ENCODE measurements at regions not wholly inside any gene's neighbourhood (a gene's known extent, or its start where the extent isn't known, plus 50 kb on each side); places are given as distances from the start of the nearest gene placed in this dataset.
"Not testable (repeated sequence)": the region's sequence is repeated elsewhere in the genome, so short reads cannot be mapped to it uniquely, and the experiment has no call there.

- Mint-ChIP-seq H3K4me3 (no peak overlapping the region), H3K36me3 (ENCODE audit: low read depth) (no peaks in the 10 kb centered on the region), H3K9me3 (no peaks in the 10 kb centered on the region), H3K27ac (no peak overlapping the region), H3K27me3 (ENCODE audit: insufficient read depth) (peaks cover 4% of the 10 kb centered on the region), H3K4me1 (ENCODE audit: low read depth) (no peaks in the 10 kb centered on the region)
- no peak for DNase-seq (ENCODE audit: low spot score)
- intact Hi-C loops (cut with micrococcal nuclease): no loop called here
These were observed 196.6 kb downstream of the MSX2 start for GRCh38 chr5:174920906-174921550.

DNA sequence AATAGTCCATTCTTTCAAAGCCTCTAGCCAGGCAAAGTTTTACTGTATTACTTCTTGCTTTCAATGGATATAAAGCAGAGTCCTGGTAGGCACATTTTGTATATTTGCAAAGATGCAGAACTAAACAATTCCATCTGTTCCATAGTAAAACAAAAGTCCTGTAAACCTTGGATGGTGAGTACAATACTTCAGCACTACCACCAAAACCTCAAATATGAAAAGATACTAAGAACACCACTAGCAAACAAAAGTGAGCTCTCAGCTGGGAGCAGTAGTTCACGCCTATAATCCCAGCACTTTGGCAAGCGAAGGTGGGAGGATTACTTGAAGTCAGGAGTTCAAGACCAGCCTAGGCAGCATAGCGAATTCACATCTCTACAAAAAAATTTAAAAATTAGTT, 195.0 kb downstream of the MSX2 start:
- no peaks in the 10 kb centered on the region for H3K4me1 Mint-ChIP-seq (ENCODE audit: low read depth)
- H3K4me3 Mint-ChIP-seq: no peak overlapping the region
- no peak overlapping the region for H3K27ac Mint-ChIP-seq
- peaks cover 9% of the 10 kb centered on the region for H3K27me3 Mint-ChIP-seq (ENCODE audit: insufficient read depth)
- DNase-seq (ENCODE audit: low spot score): no peak
- intact Hi-C loops (cut with micrococcal nuclease): no loop called here
- no peaks in the 10 kb centered on the region for H3K36me3 Mint-ChIP-seq (ENCODE audit: low read depth)
- no peaks in the 10 kb centered on the region for H3K9me3 Mint-ChIP-seq

DNA sequence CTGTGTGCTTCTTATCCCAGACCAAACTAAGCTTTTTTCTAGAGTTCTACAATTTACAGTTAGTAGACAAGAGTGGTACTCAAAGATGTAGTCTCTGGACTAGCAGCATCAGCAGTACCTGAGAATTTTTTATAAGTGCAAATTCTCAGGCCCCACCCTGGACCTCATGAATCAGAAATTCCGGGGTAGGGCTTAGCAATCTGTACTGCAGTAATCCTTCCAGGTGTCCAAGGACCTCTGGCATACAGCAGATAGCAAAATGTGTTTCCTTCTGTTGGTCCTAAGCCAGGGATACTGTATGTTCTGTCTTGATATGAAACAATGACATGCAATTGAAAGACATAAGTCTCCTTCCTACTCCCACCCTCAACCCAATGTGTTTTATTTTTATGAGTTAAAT, 194.3 kb downstream of the MSX2 start:
- H3K27ac Mint-ChIP-seq: no peak overlapping the region
- DNase-seq (ENCODE audit: low spot score): no peak

DNA sequence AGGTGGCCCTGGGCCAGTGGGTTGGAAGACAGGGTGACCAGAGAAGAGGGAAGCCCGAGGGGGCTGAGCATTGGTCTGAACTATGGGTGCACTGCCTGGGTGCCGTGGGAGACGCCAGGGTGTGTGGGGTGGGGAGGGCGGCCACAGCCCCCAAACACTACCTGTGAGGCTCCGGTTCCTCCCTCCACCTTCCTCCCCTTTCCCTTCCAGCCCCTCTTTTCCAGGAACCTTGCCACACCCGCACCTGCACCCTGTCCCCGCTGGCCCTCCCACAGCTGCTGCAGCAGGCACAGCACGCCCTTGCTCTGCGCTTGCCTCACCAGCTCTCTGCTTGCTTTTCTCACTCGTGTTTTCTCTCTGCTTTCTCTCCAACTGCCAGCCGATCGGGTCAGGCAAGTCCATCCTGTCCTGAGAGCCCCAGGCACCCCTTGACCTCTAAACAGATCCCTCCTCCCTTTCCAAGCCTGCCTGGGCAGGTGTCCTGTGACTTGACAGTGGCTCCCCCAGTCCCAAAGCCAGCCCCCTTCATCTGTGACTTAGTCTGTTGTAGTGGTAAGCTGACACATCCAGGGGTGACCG, 193.7 kb downstream of the MSX2 start:
- Mint-ChIP-seq H3K4me1 (ENCODE audit: low read depth) (no peaks in the 10 kb centered on the region), H3K4me3 (no peak overlapping the region), H3K27me3 (ENCODE audit: insufficient read depth) (peaks cover 9% of the 10 kb centered on the region), H3K27ac (no peak overlapping the region), H3K36me3 (ENCODE audit: low read depth) (no peaks in the 10 kb centered on the region), H3K9me3 (no peaks in the 10 kb centered on the region)
- DNase-seq (ENCODE audit: low spot score): no peak
- intact Hi-C loops (cut with micrococcal nuclease): no loop called here

More for the DNA sequence above, 194.3 kb downstream of the MSX2 start:
- Mint-ChIP-seq H3K9me3 (no peaks in the 10 kb centered on the region), H3K4me1 (ENCODE audit: low read depth) (no peaks in the 10 kb centered on the region), H3K4me3 (no peak overlapping the region), H3K27me3 (ENCODE audit: insufficient read depth) (peaks cover 9% of the 10 kb centered on the region), H3K36me3 (ENCODE audit: low read depth) (no peaks in the 10 kb centered on the region)
- intact Hi-C loops (cut with micrococcal nuclease): no loop called here

- H3K27me3 Mint-ChIP-seq (ENCODE audit: insufficient read depth); H3K36me3 Mint-ChIP-seq (ENCODE audit: low read depth); H3K4me1 Mint-ChIP-seq (ENCODE audit: low read depth); H3K27ac Mint-ChIP-seq; H3K9me3 Mint-ChIP-seq; intact Hi-C loops (cut with micrococcal nuclease); H3K4me3 Mint-ChIP-seq; DNase-seq (ENCODE audit: low spot score): not testable (repeated sequence)
These were observed 193.1 kb downstream of the MSX2 start for GRCh38 chr5:174917435-174917834.

DNA sequence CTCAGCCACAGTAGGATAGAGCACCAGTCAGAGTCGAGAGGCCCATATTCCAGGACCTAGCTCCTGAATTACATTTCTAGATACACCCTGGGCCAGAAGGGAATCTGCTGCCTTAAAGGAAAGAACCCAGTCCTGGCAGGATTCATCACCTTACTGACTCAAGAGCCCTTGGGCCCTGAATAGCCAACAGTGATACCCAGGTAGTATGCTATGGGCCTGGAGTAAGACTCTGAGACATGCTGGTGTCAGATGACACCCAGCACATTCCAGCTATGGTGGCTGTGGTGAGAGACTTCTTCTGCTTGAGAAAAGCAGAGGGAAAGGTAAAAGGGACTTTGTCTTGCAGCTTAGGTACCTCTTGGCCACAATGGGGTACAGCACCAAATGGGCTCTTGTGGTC, 192.5 kb downstream of the MSX2 start:
- H3K27ac Mint-ChIP-seq; H3K36me3 Mint-ChIP-seq (ENCODE audit: low read depth); H3K4me1 Mint-ChIP-seq (ENCODE audit: low read depth); DNase-seq (ENCODE audit: low spot score); H3K4me3 Mint-ChIP-seq; intact Hi-C loops (cut with micrococcal nuclease); H3K27me3 Mint-ChIP-seq (ENCODE audit: insufficient read depth); H3K9me3 Mint-ChIP-seq: not testable (repeated sequence)

DNA sequence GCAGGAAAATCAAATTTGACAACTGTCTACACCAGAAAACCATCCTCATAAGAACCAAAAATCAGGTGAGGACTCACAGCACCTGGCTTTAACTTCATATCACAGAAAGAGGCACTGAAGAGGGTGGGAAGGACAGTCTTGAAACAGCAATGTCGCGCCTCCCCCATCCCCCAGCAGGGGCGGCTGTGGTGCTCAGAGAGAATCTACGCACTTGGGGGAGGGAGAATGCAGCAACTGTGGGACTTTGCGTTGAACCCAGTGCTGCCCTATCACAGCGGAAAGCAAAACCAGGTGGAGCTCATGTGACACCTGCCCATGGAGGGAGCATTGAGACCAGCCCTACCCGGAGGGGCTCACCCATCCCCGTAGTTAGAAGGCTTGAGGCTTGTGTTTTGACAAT, 191.8 kb downstream of the MSX2 start:
- H3K27ac Mint-ChIP-seq: no peak overlapping the region
- DNase-seq (ENCODE audit: low spot score): no peak
- H3K36me3 Mint-ChIP-seq (ENCODE audit: low read depth): no peaks in the 10 kb centered on the region
- H3K4me1 Mint-ChIP-seq (ENCODE audit: low read depth): no peaks in the 10 kb centered on the region
- intact Hi-C loops (cut with micrococcal nuclease): no loop called here
- no peak overlapping the region for H3K4me3 Mint-ChIP-seq
- H3K27me3 Mint-ChIP-seq (ENCODE audit: insufficient read depth): peaks cover 9% of the 10 kb centered on the region
- H3K9me3 Mint-ChIP-seq: no peaks in the 10 kb centered on the region

- H3K27me3 Mint-ChIP-seq (ENCODE audit: insufficient read depth): peaks cover 18% of the 10 kb centered on the region
- H3K27ac Mint-ChIP-seq: no peak overlapping the region
- no peak for DNase-seq (ENCODE audit: low spot score)
- intact Hi-C loops (cut with micrococcal nuclease): no loop called here
- peaks cover 6% of the 10 kb centered on the region for H3K4me1 Mint-ChIP-seq (ENCODE audit: low read depth)
- H3K4me3 Mint-ChIP-seq: no peak overlapping the region
- no peaks in the 10 kb centered on the region for H3K9me3 Mint-ChIP-seq
- no peaks in the 10 kb centered on the region for H3K36me3 Mint-ChIP-seq (ENCODE audit: low read depth)
These were observed 186.7 kb downstream of the MSX2 start for GRCh38 chr5:174911118-174911517.

- DNase-seq (ENCODE audit: low spot score): peak; percentile 32
- Mint-ChIP-seq H3K36me3 (ENCODE audit: low read depth) (no peaks in the 10 kb centered on the region), H3K27me3 (ENCODE audit: insufficient read depth) (peaks cover 13% of the 10 kb centered on the region), H3K9me3 (no peaks in the 10 kb centered on the region), H3K27ac (no peak overlapping the region), H3K4me1 (ENCODE audit: low read depth) (peaks cover 6% of the 10 kb centered on the region), H3K4me3 (no peak overlapping the region)
- intact Hi-C loops (cut with micrococcal nuclease): loop anchor here (1.0 kb wide), 1 partner anchor 26 kb away; no protein-coding TSS in a partner anchor
These were observed 185.9 kb downstream of the MSX2 start for GRCh38 chr5:174910245-174910737.

DNA sequence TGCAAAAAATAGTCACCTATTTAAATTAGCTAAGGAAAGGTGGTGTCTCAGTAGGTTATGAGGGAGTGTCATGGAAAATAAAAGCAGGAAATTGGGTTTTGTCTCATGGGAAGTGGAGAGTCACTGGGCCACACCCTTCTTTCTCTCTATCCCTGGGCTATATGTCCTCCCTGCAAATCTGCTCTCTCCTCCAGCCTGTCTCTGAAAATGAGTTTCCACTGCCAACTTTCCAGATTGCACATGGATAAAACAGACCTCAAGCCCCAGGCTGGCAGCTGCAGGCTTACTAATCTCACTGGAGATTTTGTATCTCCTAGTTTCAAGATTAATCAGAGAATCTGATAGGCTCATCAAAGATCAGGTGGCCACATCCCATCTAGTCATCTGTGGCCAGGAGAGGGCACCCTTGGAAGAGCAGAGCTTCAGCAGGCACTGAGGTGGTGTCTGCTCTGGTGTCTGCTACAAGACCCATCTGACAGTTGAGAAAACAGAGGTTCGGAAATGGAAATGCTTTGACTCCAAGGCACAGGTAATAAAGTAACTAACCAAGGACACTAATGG, 178.9 kb downstream of the MSX2 start:
- no peaks in the 10 kb centered on the region for H3K36me3 Mint-ChIP-seq (ENCODE audit: low read depth)
- H3K27ac Mint-ChIP-seq: no peak overlapping the region
- intact Hi-C loops (cut with micrococcal nuclease): no loop called here
- no peaks in the 10 kb centered on the region for H3K9me3 Mint-ChIP-seq
- peaks cover 8% of the 10 kb centered on the region for H3K27me3 Mint-ChIP-seq (ENCODE audit: insufficient read depth)
- no peak overlapping the region for H3K4me3 Mint-ChIP-seq
- no peaks in the 10 kb centered on the region for H3K4me1 Mint-ChIP-seq (ENCODE audit: low read depth)
- no peak for DNase-seq (ENCODE audit: low spot score)

- DNase-seq (ENCODE audit: low spot score): no peak
- Mint-ChIP-seq H3K9me3 (no peaks in the 10 kb centered on the region), H3K27me3 (ENCODE audit: insufficient read depth) (no peaks in the 10 kb centered on the region), H3K4me1 (ENCODE audit: low read depth) (no peaks in the 10 kb centered on the region), H3K36me3 (ENCODE audit: low read depth) (no peaks in the 10 kb centered on the region), H3K4me3 (no peak overlapping the region), H3K27ac (no peak overlapping the region)
- intact Hi-C loops (cut with micrococcal nuclease): no loop called here
These were observed 177.0 kb downstream of the MSX2 start for GRCh38 chr5:174901336-174901735.

GRCh38 chr5:174900240-174900865, 176.0 kb downstream of the MSX2 start:
- Mint-ChIP-seq H3K4me1 (ENCODE audit: low read depth) (no peaks in the 10 kb centered on the region), H3K9me3 (no peaks in the 10 kb centered on the region), H3K27me3 (ENCODE audit: insufficient read depth) (no peaks in the 10 kb centered on the region), H3K4me3 (no peak overlapping the region), H3K27ac (no peak overlapping the region), H3K36me3 (ENCODE audit: low read depth) (no peaks in the 10 kb centered on the region)
- DNase-seq (ENCODE audit: low spot score): no peak
- intact Hi-C loops (cut with micrococcal nuclease): no loop called here

DNA sequence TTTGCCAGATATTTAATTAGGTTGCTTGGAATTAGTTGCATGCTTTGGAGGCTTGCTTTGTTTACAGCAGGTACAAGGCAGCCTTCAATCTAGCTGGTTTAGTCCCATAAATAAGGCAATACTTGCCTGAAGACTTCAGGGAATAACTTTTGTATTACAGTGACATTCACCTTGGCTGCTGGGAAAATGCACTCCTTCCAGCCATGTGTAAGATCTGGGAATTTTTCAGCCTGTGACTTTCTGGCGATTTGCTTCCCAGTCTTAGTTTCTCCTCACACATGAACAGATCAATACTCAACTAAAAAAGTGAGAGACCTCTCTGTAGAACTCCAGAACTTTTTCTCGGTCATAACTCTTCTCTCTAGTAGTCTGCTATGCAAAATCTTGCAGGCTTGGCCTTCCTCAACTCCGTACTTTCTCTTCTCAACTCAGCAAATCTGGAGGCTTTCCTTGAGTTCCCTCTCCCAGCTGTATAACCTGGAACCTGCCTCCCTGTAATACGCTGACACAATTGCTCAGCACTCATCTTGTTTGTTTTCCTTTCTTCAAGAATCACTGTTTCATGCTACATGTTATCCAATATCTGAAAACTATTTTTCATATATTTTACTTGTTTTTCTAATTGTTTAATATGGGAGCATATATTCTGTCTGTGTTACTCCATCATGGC, 173.0 kb downstream of the MSX2 start:
- Mint-ChIP-seq H3K4me3 (no peak overlapping the region), H3K36me3 (ENCODE audit: low read depth) (no peaks in the 10 kb centered on the region), H3K9me3 (no peaks in the 10 kb centered on the region), H3K27ac (no peak overlapping the region), H3K4me1 (ENCODE audit: low read depth) (no peaks in the 10 kb centered on the region), H3K27me3 (ENCODE audit: insufficient read depth) (no peaks in the 10 kb centered on the region)
- no peak for DNase-seq (ENCODE audit: low spot score)
- intact Hi-C loops (cut with micrococcal nuclease): no loop called here

Data from activated T-helper 1 cell treated with anti-CD3 and anti-CD28 coated beads, Interleukin-12 subunit alpha, Interleukin-12 subunit beta, Interleukin-2, Interleukin-4 antibody, amounts not matched to agents 30 ng/mL and 10 ng/mL and 1 ng/mL, durations not matched to agents 14 hours and 24 hours and 36 hours (primary cell).